HG03432 (cell line): ENCODE measurements at regions not wholly inside any gene's neighbourhood (a gene's known extent, or its start where the extent isn't known, plus 50 kb on each side); places are given as distances from the start of the nearest gene placed in this dataset.
A peak's percentile ranks its signal among the peaks of the same experiment; 100 is the strongest.
"Not testable (repeated sequence)": the region's sequence is repeated elsewhere in the genome, so short reads cannot be mapped to it uniquely, and the experiment has no call there.

Experiments
- ATAC-seq: cut with Tn5 transposase; IDR thresholded peaks from one replicate; pipeline ENCODE4 v1.9.1; 2021; ENCODE audit warnings: mild to moderate bottlenecking, moderate library complexity; ENCODE audit not compliant: unreplicated experiment

- no peak for ATAC-seq
These were observed 1323.9 kb upstream of the DDX18 start for GRCh38 chr2:116490511-116491145.

- ATAC-seq, result no peak
These were observed 1323.2 kb upstream of the DDX18 start for GRCh38 chr2:116491292-116491691.

GRCh38 chr2:116499389-116499788, 1315.1 kb upstream of the DDX18 start:
- no peak for ATAC-seq

GRCh38 chr2:116510117-116510671, 1304.3 kb upstream of the DDX18 start:
- ATAC-seq, result peak; percentile 74

GRCh38 chr2:116511426-116511825, 1303.1 kb upstream of the DDX18 start:
- ATAC-seq, result no peak

GRCh38 chr2:116513991-116514390, 1300.5 kb upstream of the DDX18 start:
- no peak for ATAC-seq

- ATAC-seq, result no peak
These were observed 1296.6 kb upstream of the DDX18 start for GRCh38 chr2:116517936-116518335.

GRCh38 chr2:116537811-116538210, 1276.7 kb upstream of the DDX18 start:
- ATAC-seq, result no peak

- no peak for ATAC-seq
These were observed 1269.0 kb upstream of the DDX18 start for GRCh38 chr2:116545286-116546068.

GRCh38 chr2:116552738-116553419, 1261.6 kb upstream of the DDX18 start:
- not testable (repeated sequence) for ATAC-seq

GRCh38 chr2:116580209-116580608, 1234.3 kb upstream of the DDX18 start:
- ATAC-seq, result no peak

- no peak for ATAC-seq
These were observed 1231.6 kb upstream of the DDX18 start for GRCh38 chr2:116582850-116583249.

GRCh38 chr2:116585669-116586327, 1228.7 kb upstream of the DDX18 start:
- no peak for ATAC-seq

GRCh38 chr2:116586328-116586689, 1228.2 kb upstream of the DDX18 start:
- no peak for ATAC-seq
